Liver (tissue), 8 donors: ENCODE measurements at regions not wholly inside any gene's neighbourhood (a gene's known extent, or its start where the extent isn't known, plus 50 kb on each side); places are given as distances from the start of the nearest gene placed in this dataset.

ENCODE experiments used
- DNase-seq: peaks from one replicate; pipeline ENCODE4 v3.0.0-alpha.2; 2017; ENCODE audit warnings: low spot score
- H3K27ac ChIP-seq, 2 donors: one replicate each; pipeline ENCODE4 v1.7.0; 2013; ENCODE audit warnings: inconsistent platforms in 2 of 2, low read length in 2 of 2, control low read depth in 1 of 2, low read depth in 1 of 2, mild to moderate bottlenecking in 1 of 2
- H3K27me3 ChIP-seq, 4 donors: one replicate each; pipeline versions ENCODE4 v1.6.1 to v1.7.0; 2013; ENCODE audit warnings: low read length in 3 of 4, inconsistent platforms in 1 of 4, mild to moderate bottlenecking in 1 of 4, moderate library complexity in 1 of 4; ENCODE audit not compliant: control insufficient read depth in 4 of 4, insufficient read depth in 4 of 4
- H3K36me3 ChIP-seq, 4 donors: one replicate each; pipeline versions ENCODE4 v1.6.1 to v1.7.0; 2013; ENCODE audit warnings: low read length in 3 of 4, mild to moderate bottlenecking in 3 of 4, low read depth in 1 of 4, moderate library complexity in 1 of 4; ENCODE audit not compliant: control insufficient read depth in 4 of 4, insufficient read depth in 3 of 4
- H3K4me1 ChIP-seq, 4 donors: one replicate each; pipeline versions ENCODE4 v1.6.1 to v1.7.0; 2013; ENCODE audit warnings: low read length in 3 of 4, mild to moderate bottlenecking in 3 of 4, moderate library complexity in 1 of 4; ENCODE audit not compliant: control insufficient read depth in 4 of 4, insufficient read depth in 4 of 4
- H3K4me3 ChIP-seq, 3 donors: one replicate each; pipeline versions ENCODE4 v1.6.1 to v1.7.0; 2013; ENCODE audit warnings: low read length in 3 of 3, control low read depth in 1 of 3, low read depth in 1 of 3, mild to moderate bottlenecking in 1 of 3
- H3K9ac ChIP-seq, 2 donors: one replicate each; pipeline ENCODE4 v1.7.0; 2013; ENCODE audit warnings: low read length in 2 of 2, mild to moderate bottlenecking in 2 of 2, moderate library complexity in 2 of 2, control low read depth in 1 of 2, low read depth in 1 of 2
- H3K9me3 ChIP-seq, 4 donors: one replicate each; pipeline versions ENCODE4 v1.6.1 to v1.7.0; 2013; ENCODE audit warnings: low read length in 3 of 4; ENCODE audit not compliant: control insufficient read depth in 4 of 4
- EGR1 ChIP-seq, 2 donors: IDR thresholded peaks; 2 replicates each; pipeline ENCODE4 v1.6.1; 2016 to 2018; ENCODE audit warnings: antibody characterized with exemption in 2 of 2, low read depth in 2 of 2
- FOXA1 ChIP-seq: IDR thresholded peaks from 2 replicates; pipeline ENCODE4 v1.6.1; 2016; ENCODE audit warnings: antibody characterized with exemption
- FOXA2 ChIP-seq: IDR thresholded peaks from 2 replicates; pipeline ENCODE4 v1.6.1; 2016; ENCODE audit warnings: antibody characterized with exemption
- GABPA ChIP-seq, 2 donors: IDR thresholded peaks in 1 of 2; conservative IDR thresholded peaks in 1 of 2; 2 replicates each; pipeline ENCODE4 v1.6.1; 2016; ENCODE audit warnings: antibody characterized with exemption in 2 of 2, mild to moderate bottlenecking in 1 of 2, moderate library complexity in 1 of 2
- HNF4A ChIP-seq, 2 donors: conservative IDR thresholded peaks; 2 replicates each; pipeline ENCODE4 v1.6.1; 2016; ENCODE audit warnings: antibody characterized with exemption in 2 of 2, mild to moderate bottlenecking in 2 of 2
- HNF4G ChIP-seq: IDR thresholded peaks from 2 replicates; pipeline ENCODE4 v1.6.1; 2016; ENCODE audit warnings: antibody characterized with exemption
- JUND ChIP-seq, 2 donors: IDR thresholded peaks; 2 replicates each; pipeline ENCODE4 v1.6.1; 2016; ENCODE audit warnings: antibody characterized with exemption in 2 of 2
- NR2F2 ChIP-seq: IDR thresholded peaks from 2 replicates; pipeline ENCODE4 v1.6.1; 2016; ENCODE audit warnings: antibody characterized with exemption
- RAD21 ChIP-seq, 2 donors: IDR thresholded peaks; 2 replicates each; pipeline ENCODE4 v1.6.1; 2016; ENCODE audit warnings: antibody characterized with exemption in 2 of 2, mild to moderate bottlenecking in 2 of 2
- RXRA ChIP-seq, 2 donors: IDR thresholded peaks; 2 replicates each; pipeline ENCODE4 v1.6.1; 2017 to 2018; ENCODE audit warnings: antibody characterized with exemption in 2 of 2, mild to moderate bottlenecking in 1 of 2
- SP1 ChIP-seq: IDR thresholded peaks from 2 replicates; pipeline ENCODE4 v1.6.1; 2018; ENCODE audit warnings: antibody characterized with exemption, mild to moderate bottlenecking
- TAF1 ChIP-seq: conservative IDR thresholded peaks from 2 replicates; pipeline ENCODE4 v1.6.1; 2016; ENCODE audit warnings: antibody characterized with exemption, mild to moderate bottlenecking
- YY1 ChIP-seq: IDR thresholded peaks from 2 replicates; pipeline ENCODE4 v1.6.1; 2016; ENCODE audit warnings: antibody characterized with exemption, mild to moderate bottlenecking
- WGBS: extraction: QIAGEN DNeasy Blood & Tissue Kit; methylation state at CpG from one replicate; pipeline ENCODE4 v1.1.7; 2013; 5-methylcytosine and 5-hydroxymethylcytosine counted together
- TF ChIP-seq, protein P1 (sequence below): fragments of 150-350 bp; IDR thresholded peaks from 2 replicates; pipeline ENCODE4 v1.5.1; 2017; ENCODE audit warnings: improper control_type of control experiment, low read depth, low read length; ENCODE audit not compliant: missing input control
- TF ChIP-seq, protein P2 (sequence below): IDR thresholded peaks from 2 replicates; pipeline ENCODE4 v1.6.1; 2016; ENCODE audit warnings: antibody characterized with exemption
- TF ChIP-seq, protein P3 (sequence below): IDR thresholded peaks from 2 replicates; pipeline ENCODE4 v1.6.1; 2016; ENCODE audit warnings: antibody characterized with exemption
- TF ChIP-seq, protein P4 (sequence below): IDR thresholded peaks from 2 replicates; pipeline ENCODE4 v1.6.1; 2016; ENCODE audit warnings: antibody characterized with exemption, mild to moderate bottlenecking
- TF ChIP-seq, protein P5 (sequence below): IDR thresholded peaks from 2 replicates; pipeline ENCODE4 v1.6.1; 2016; ENCODE audit warnings: antibody characterized with exemption
- donor health status: healthy.
- donor health status: healthy.
- donor health status: healthy.
- donor health status: healthy.
- donor health status: healthy.

DNA sequence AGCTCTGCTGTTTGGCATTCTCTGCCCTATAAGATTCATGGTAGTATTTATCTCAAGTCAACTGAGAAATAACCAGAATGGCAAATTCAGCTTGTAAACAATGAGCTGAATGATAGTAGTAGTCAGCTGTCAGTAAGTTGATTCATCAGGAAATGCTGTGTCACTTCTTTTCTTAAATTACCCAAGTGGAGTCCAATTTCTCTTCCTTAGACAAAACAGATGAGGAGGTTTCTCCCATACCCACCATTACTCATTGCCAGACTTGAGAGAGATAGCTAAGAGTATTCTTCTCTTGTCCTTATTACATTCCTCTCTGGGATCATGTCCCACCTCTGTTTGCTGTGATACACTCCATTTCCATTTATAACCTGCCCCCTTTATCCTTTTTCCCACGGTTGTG, 159.8 kb upstream of the STEAP1 start (continued):
- TF ChIP-seq, protein P1, sequence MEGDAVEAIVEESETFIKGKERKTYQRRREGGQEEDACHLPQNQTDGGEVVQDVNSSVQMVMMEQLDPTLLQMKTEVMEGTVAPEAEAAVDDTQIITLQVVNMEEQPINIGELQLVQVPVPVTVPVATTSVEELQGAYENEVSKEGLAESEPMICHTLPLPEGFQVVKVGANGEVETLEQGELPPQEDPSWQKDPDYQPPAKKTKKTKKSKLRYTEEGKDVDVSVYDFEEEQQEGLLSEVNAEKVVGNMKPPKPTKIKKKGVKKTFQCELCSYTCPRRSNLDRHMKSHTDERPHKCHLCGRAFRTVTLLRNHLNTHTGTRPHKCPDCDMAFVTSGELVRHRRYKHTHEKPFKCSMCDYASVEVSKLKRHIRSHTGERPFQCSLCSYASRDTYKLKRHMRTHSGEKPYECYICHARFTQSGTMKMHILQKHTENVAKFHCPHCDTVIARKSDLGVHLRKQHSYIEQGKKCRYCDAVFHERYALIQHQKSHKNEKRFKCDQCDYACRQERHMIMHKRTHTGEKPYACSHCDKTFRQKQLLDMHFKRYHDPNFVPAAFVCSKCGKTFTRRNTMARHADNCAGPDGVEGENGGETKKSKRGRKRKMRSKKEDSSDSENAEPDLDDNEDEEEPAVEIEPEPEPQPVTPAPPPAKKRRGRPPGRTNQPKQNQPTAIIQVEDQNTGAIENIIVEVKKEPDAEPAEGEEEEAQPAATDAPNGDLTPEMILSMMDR, result no peak
- no peak for TF ChIP-seq FOXA2
- TF ChIP-seq YY1, result no peak
- no peak for TF ChIP-seq FOXA1
- TF ChIP-seq, protein P2, sequence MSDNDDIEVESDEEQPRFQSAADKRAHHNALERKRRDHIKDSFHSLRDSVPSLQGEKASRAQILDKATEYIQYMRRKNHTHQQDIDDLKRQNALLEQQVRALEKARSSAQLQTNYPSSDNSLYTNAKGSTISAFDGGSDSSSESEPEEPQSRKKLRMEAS, result no peak

DNA sequence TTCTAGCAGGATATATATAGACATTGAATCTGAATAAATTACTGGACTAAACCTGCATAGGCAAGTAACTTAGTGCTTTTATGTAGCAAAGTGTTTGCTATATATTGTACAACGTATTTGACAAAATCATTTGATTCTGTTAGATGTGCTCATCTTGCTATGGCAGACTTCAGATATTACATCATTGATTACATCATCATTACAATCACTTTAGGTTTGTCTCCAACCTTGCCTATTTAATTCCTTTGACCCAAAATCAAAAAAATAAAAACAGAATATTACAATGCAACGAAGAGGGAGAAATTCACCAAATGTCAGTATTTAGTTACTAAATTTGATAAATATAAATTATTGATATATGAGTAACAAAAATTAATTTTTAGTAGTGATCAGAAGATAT, 155.7 kb upstream of the STEAP1 start:
- WGBS, result 78% methylated on average over 2 of the region's 2 CpGs
- Histone ChIP-seq H3K9me3 (no peaks in the 10 kb centered on the region), H3K9ac (no peak overlapping the region), H3K36me3 (no peaks in the 10 kb centered on the region), H3K27me3 (no peaks in the 10 kb centered on the region), H3K4me3 (no peak overlapping the region), H3K27ac (no peak overlapping the region), H3K4me1 (no peaks in the 10 kb centered on the region)
- DNase-seq, result no peak
- TF ChIP-seq FOXA1 (no peak), FOXA2 (no peak), EGR1 (IDR thresholded peaks at IDR 0.05; ENCODE audit: low read depth in 2 of 2) (no peak), RXRA (IDR thresholded peaks at IDR 0.05) (no peak), RAD21 (IDR thresholded peaks at IDR 0.05) (no peak), HNF4A (conservative IDR thresholded peaks at IDR 0.05) (no peak), JUND (IDR thresholded peaks at IDR 0.05) (no peak), GABPA (IDR thresholded peaks at IDR 0.05 in 1 of 2, conservative IDR thresholded peaks at IDR 0.05 in 1 of 2) (no peak), NR2F2 (no peak), TAF1 (no peak), SP1 (no peak), YY1 (no peak), HNF4G (no peak)
- TF ChIP-seq, protein P3, sequence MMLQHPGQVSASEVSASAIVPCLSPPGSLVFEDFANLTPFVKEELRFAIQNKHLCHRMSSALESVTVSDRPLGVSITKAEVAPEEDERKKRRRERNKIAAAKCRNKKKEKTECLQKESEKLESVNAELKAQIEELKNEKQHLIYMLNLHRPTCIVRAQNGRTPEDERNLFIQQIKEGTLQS, result no peak
- TF ChIP-seq, protein P1, result no peak
- TF ChIP-seq, protein P4, sequence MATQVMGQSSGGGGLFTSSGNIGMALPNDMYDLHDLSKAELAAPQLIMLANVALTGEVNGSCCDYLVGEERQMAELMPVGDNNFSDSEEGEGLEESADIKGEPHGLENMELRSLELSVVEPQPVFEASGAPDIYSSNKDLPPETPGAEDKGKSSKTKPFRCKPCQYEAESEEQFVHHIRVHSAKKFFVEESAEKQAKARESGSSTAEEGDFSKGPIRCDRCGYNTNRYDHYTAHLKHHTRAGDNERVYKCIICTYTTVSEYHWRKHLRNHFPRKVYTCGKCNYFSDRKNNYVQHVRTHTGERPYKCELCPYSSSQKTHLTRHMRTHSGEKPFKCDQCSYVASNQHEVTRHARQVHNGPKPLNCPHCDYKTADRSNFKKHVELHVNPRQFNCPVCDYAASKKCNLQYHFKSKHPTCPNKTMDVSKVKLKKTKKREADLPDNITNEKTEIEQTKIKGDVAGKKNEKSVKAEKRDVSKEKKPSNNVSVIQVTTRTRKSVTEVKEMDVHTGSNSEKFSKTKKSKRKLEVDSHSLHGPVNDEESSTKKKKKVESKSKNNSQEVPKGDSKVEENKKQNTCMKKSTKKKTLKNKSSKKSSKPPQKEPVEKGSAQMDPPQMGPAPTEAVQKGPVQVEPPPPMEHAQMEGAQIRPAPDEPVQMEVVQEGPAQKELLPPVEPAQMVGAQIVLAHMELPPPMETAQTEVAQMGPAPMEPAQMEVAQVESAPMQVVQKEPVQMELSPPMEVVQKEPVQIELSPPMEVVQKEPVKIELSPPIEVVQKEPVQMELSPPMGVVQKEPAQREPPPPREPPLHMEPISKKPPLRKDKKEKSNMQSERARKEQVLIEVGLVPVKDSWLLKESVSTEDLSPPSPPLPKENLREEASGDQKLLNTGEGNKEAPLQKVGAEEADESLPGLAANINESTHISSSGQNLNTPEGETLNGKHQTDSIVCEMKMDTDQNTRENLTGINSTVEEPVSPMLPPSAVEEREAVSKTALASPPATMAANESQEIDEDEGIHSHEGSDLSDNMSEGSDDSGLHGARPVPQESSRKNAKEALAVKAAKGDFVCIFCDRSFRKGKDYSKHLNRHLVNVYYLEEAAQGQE, result no peak
- TF ChIP-seq, protein P2, result no peak
- TF ChIP-seq, protein P5, sequence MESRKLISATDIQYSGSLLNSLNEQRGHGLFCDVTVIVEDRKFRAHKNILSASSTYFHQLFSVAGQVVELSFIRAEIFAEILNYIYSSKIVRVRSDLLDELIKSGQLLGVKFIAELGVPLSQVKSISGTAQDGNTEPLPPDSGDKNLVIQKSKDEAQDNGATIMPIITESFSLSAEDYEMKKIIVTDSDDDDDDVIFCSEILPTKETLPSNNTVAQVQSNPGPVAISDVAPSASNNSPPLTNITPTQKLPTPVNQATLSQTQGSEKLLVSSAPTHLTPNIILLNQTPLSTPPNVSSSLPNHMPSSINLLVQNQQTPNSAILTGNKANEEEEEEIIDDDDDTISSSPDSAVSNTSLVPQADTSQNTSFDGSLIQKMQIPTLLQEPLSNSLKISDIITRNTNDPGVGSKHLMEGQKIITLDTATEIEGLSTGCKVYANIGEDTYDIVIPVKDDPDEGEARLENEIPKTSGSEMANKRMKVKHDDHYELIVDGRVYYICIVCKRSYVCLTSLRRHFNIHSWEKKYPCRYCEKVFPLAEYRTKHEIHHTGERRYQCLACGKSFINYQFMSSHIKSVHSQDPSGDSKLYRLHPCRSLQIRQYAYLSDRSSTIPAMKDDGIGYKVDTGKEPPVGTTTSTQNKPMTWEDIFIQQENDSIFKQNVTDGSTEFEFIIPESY, result no peak
